ENCODE measurements at regions not wholly inside any gene's neighbourhood (a gene's known extent, or its start where the extent isn't known, plus 50 kb on each side); places are given as distances from the start of the nearest gene placed in this dataset.

- no peak for DNase-seq (ENCODE audit: extremely low read depth, insufficient read length)
- Histone ChIP-seq H3K27me3 (replicated peaks; ENCODE audit: control insufficient read depth, insufficient read depth, low read length) (no peaks in the 10 kb centered on the region), H3K36me3 (ENCODE audit: control insufficient read depth, insufficient read depth, low read length) (no peaks in the 10 kb centered on the region), H3K4me3 (replicated peaks; ENCODE audit: low read depth, low read length) (no peak overlapping the region)
- TF ChIP-seq, protein P1, sequence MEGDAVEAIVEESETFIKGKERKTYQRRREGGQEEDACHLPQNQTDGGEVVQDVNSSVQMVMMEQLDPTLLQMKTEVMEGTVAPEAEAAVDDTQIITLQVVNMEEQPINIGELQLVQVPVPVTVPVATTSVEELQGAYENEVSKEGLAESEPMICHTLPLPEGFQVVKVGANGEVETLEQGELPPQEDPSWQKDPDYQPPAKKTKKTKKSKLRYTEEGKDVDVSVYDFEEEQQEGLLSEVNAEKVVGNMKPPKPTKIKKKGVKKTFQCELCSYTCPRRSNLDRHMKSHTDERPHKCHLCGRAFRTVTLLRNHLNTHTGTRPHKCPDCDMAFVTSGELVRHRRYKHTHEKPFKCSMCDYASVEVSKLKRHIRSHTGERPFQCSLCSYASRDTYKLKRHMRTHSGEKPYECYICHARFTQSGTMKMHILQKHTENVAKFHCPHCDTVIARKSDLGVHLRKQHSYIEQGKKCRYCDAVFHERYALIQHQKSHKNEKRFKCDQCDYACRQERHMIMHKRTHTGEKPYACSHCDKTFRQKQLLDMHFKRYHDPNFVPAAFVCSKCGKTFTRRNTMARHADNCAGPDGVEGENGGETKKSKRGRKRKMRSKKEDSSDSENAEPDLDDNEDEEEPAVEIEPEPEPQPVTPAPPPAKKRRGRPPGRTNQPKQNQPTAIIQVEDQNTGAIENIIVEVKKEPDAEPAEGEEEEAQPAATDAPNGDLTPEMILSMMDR (IDR thresholded peaks at IDR 0.05; ENCODE audit: insufficient read depth, low read length, poor library complexity, severe bottlenecking): no peak
Measured at GRCh38 chr4:33606951-33607350, 2637.4 kb downstream of the ARAP2 start.

DNA sequence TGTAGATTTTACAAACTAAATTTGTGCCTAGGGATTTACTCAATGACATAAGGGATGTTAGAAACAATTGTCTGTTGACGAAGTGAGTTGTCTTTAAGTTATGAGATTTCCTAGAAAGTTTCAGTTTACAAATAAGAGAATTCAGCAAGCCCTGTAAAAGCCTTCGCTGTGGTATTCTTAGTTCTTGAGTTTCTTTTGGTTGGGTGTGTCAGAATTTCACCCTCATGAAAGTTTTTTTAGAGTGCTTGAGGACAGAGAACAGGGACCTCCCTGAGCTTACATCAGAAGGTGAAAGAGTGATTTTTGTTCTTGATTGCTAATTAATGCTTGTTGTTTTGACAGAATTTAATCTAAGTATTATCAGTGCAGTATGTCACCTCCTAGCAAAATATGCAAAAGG is 2628.2 kb downstream of the ARAP2 start:
- DNase-seq (ENCODE audit: extremely low read depth, insufficient read length): no peak
- Histone ChIP-seq H3K27me3 (replicated peaks; ENCODE audit: control insufficient read depth, insufficient read depth, low read length) (no peaks in the 10 kb centered on the region), H3K36me3 (ENCODE audit: control insufficient read depth, insufficient read depth, low read length) (no peaks in the 10 kb centered on the region), H3K4me3 (replicated peaks; ENCODE audit: low read depth, low read length) (no peak overlapping the region)
- TF ChIP-seq, protein P1 (IDR thresholded peaks at IDR 0.05; ENCODE audit: insufficient read depth, low read length, poor library complexity, severe bottlenecking): no peak

DNA sequence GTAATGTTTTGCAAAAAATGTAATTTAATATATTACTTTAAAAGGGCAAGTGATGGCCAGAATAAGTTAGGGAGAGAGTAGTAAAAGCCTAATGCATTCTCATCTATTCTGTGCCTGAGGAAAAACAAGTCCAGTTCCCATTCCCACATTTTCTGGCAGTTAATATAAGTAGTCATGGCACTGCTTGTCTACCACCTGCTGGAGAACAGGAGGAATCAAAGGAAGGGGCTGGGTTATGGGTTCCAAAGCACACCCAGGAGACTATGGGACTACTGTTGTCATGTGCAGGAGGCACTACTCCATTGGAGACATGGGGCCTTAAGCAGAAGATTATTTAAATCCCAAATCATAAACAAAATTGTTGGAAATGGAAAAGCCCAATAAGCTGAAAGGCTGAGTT is 2618.6 kb downstream of the ARAP2 start:
- H3K36me3 ChIP-seq (ENCODE audit: control insufficient read depth, insufficient read depth, low read length): no peaks in the 10 kb centered on the region
- no peak overlapping the region for H3K4me3 ChIP-seq (replicated peaks; ENCODE audit: low read depth, low read length)
- no peaks in the 10 kb centered on the region for H3K27me3 ChIP-seq (replicated peaks; ENCODE audit: control insufficient read depth, insufficient read depth, low read length)
- TF ChIP-seq, protein P1 (IDR thresholded peaks at IDR 0.05; ENCODE audit: insufficient read depth, low read length, poor library complexity, severe bottlenecking): no peak
- no peak for DNase-seq (ENCODE audit: extremely low read depth, insufficient read length)

DNA sequence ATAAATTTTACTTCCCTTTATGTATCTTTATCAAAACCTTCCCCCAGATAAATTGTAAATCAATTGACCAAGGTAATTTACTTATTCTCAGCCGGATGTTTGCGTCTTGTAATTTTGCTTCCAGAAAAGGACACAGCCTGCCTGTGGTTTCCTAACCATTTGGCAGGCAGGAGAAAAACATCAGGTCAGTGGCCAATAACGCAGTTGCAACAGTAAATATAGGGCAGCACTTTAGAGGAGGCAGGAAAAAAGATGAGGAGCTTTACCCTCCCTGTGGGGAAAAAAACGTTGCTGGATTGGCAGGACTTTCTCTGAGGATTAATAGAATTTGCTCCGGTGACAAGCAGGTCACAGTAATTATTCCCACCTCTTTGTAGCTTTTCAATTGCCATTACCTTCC is 2618.1 kb downstream of the ARAP2 start:
- TF ChIP-seq, protein P1 (IDR thresholded peaks at IDR 0.05; ENCODE audit: insufficient read depth, low read length, poor library complexity, severe bottlenecking): no peak
- H3K27me3 ChIP-seq (replicated peaks; ENCODE audit: control insufficient read depth, insufficient read depth, low read length): no peaks in the 10 kb centered on the region
- no peak overlapping the region for H3K4me3 ChIP-seq (replicated peaks; ENCODE audit: low read depth, low read length)
- no peak for DNase-seq (ENCODE audit: extremely low read depth, insufficient read length)
- no peaks in the 10 kb centered on the region for H3K36me3 ChIP-seq (ENCODE audit: control insufficient read depth, insufficient read depth, low read length)

GRCh38 chr4:33628296-33628695 is 2616.0 kb downstream of the ARAP2 start:
- Histone ChIP-seq H3K27me3 (replicated peaks; ENCODE audit: control insufficient read depth, insufficient read depth, low read length) (no peaks in the 10 kb centered on the region), H3K36me3 (ENCODE audit: control insufficient read depth, insufficient read depth, low read length) (no peaks in the 10 kb centered on the region), H3K4me3 (replicated peaks; ENCODE audit: low read depth, low read length) (no peak overlapping the region)
- no peak for DNase-seq (ENCODE audit: extremely low read depth, insufficient read length)
- TF ChIP-seq, protein P1 (IDR thresholded peaks at IDR 0.05; ENCODE audit: insufficient read depth, low read length, poor library complexity, severe bottlenecking): no peak

- Histone ChIP-seq H3K36me3 (ENCODE audit: control insufficient read depth, insufficient read depth, low read length) (no peaks in the 10 kb centered on the region), H3K4me3 (replicated peaks; ENCODE audit: low read depth, low read length) (no peak overlapping the region), H3K27me3 (replicated peaks; ENCODE audit: control insufficient read depth, insufficient read depth, low read length) (no peaks in the 10 kb centered on the region)
- TF ChIP-seq, protein P1 (IDR thresholded peaks at IDR 0.05; ENCODE audit: insufficient read depth, low read length, poor library complexity, severe bottlenecking): no peak
- DNase-seq (ENCODE audit: extremely low read depth, insufficient read length): no peak
Measured at GRCh38 chr4:33649015-33649414, 2595.3 kb downstream of the ARAP2 start.
